ENCODE measurements at regions not wholly inside any gene's neighbourhood (a gene's known extent, or its start where the extent isn't known, plus 50 kb on each side); places are given as distances from the start of the nearest gene placed in this dataset.

GRCh38 chr2:220293966-220294365, 666.5 kb downstream of the SLC4A3 start:
- no peak for TF ChIP-seq CTCF (IDR thresholded peaks at IDR 0.05 in 4 of 5, conservative IDR thresholded peaks at IDR 0.05 in 1 of 5)
- Histone ChIP-seq H3K9me3 (no peaks in the 10 kb centered on the region), H3K4me1 (no peaks in the 10 kb centered on the region), H3K36me3 (no peaks in the 10 kb centered on the region), H3K4me3 (no peak overlapping the region), H3K27ac (no peak overlapping the region), H3K27me3 (no peaks in the 10 kb centered on the region)
- ATAC-seq (no peak), DNase-seq (no peak)
- intact Hi-C loops (cut with DNase I; ENCODE audit: low total_unique reads) (no loop called here), in situ Hi-C loops (cut with MboI; ENCODE audit: low sequenced_read_pairs in 4 of 4) (no loop called here)

GRCh38 chr2:220296174-220296573, 668.7 kb downstream of the SLC4A3 start:
- TF ChIP-seq CTCF (IDR thresholded peaks at IDR 0.05 in 4 of 5, conservative IDR thresholded peaks at IDR 0.05 in 1 of 5) (no peak), POLR2A (IDR thresholded peaks at IDR 0.05) (no peak)
- H3K27me3 ChIP-seq: no peaks in the 10 kb centered on the region
- H3K4me1 ChIP-seq: no peaks in the 10 kb centered on the region
- intact Hi-C loops (cut with DNase I; ENCODE audit: low total_unique reads) (no loop called here), in situ Hi-C loops (cut with MboI; ENCODE audit: low sequenced_read_pairs in 4 of 4) (no loop called here)
- no peak overlapping the region for H3K4me3 ChIP-seq
- H3K27ac ChIP-seq: no peak overlapping the region
- DNase-seq: no peak
- no peak for ATAC-seq
- H3K36me3 ChIP-seq: no peaks in the 10 kb centered on the region
- no peaks in the 10 kb centered on the region for H3K9me3 ChIP-seq

- Histone ChIP-seq H3K9me3 (no peaks in the 10 kb centered on the region), H3K36me3 (no peaks in the 10 kb centered on the region), H3K4me3 (no peak overlapping the region), H3K27ac (no peak overlapping the region), H3K27me3 (no peaks in the 10 kb centered on the region), H3K4me1 (no peaks in the 10 kb centered on the region)
- TF ChIP-seq POLR2A (IDR thresholded peaks at IDR 0.05) (no peak), CTCF (IDR thresholded peaks at IDR 0.05 in 4 of 5, conservative IDR thresholded peaks at IDR 0.05 in 1 of 5) (no peak)
- in situ Hi-C loops (cut with MboI; ENCODE audit: low sequenced_read_pairs in 4 of 4) (no loop called here), intact Hi-C loops (cut with DNase I; ENCODE audit: low total_unique reads) (no loop called here)
- DNase-seq (no peak), ATAC-seq (no peak)
Observed at GRCh38 chr2:220297093-220297492, 669.7 kb downstream of the SLC4A3 start.

GRCh38 chr2:220300806-220301205, 673.4 kb downstream of the SLC4A3 start:
- H3K9me3 ChIP-seq: no peaks in the 10 kb centered on the region
- H3K4me3 ChIP-seq: no peak overlapping the region
- no peak for ATAC-seq
- in situ Hi-C loops (cut with MboI; ENCODE audit: low sequenced_read_pairs in 4 of 4): no loop called here
- H3K27me3 ChIP-seq: no peaks in the 10 kb centered on the region
- no peaks in the 10 kb centered on the region for H3K36me3 ChIP-seq
- intact Hi-C loops (cut with DNase I; ENCODE audit: low total_unique reads): no loop called here
- no peak for DNase-seq
- no peak overlapping the region for H3K27ac ChIP-seq
- TF ChIP-seq POLR2A (IDR thresholded peaks at IDR 0.05) (no peak), CTCF (IDR thresholded peaks at IDR 0.05 in 4 of 5, conservative IDR thresholded peaks at IDR 0.05 in 1 of 5) (no peak)
- H3K4me1 ChIP-seq: no peaks in the 10 kb centered on the region

GRCh38 chr2:220302756-220303155, 675.3 kb downstream of the SLC4A3 start:
- Histone ChIP-seq H3K27ac (no peak overlapping the region), H3K27me3 (no peaks in the 10 kb centered on the region), H3K4me1 (no peaks in the 10 kb centered on the region), H3K9me3 (no peaks in the 10 kb centered on the region), H3K36me3 (no peaks in the 10 kb centered on the region), H3K4me3 (no peak overlapping the region)
- TF ChIP-seq CTCF (IDR thresholded peaks at IDR 0.05 in 4 of 5, conservative IDR thresholded peaks at IDR 0.05 in 1 of 5) (no peak), POLR2A (IDR thresholded peaks at IDR 0.05) (no peak)
- DNase-seq: no peak
- ATAC-seq: no peak
- intact Hi-C loops (cut with DNase I; ENCODE audit: low total_unique reads): no loop called here
- in situ Hi-C loops (cut with MboI; ENCODE audit: low sequenced_read_pairs in 4 of 4): no loop called here

Measured in gastrocnemius medialis (tissue), 4 donors.